SKM-1 treated with dmso at 0.1 percent for 144 hours (cell line): ENCODE measurements at regions not wholly inside any gene's neighbourhood (a gene's known extent, or its start where the extent isn't known, plus 50 kb on each side); places are given as distances from the start of the nearest gene placed in this dataset.
"Not testable (repeated sequence)": the region's sequence is repeated elsewhere in the genome, so short reads cannot be mapped to it uniquely, and the experiment has no call there.

Experiments
- DNase-seq: peaks from one replicate; lab custom pipeline; 2025; ENCODE audit not compliant: unreplicated experiment; lab: John Stamatoyannopoulos, UW

DNA sequence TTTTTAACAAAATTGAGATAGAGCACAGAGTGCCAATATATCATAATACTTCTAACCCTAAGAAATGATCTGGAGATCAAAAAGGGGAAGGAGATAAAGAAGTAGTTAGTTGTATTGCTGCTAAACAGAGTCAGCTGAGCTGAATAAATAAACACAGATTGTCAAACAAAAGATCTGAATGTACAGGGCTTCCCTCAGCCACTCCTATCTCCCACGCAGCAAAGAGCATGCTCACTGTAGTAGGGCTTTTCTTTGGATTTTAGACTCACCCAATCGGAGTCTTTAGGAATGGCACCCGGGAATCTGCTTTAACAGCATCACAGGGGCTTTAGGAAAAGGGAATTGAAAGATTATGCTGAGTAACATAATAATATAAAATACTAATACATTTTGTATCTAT lies 222.2 kb upstream of the STXBP5 start:
- DNase-seq, result no peak

DNA sequence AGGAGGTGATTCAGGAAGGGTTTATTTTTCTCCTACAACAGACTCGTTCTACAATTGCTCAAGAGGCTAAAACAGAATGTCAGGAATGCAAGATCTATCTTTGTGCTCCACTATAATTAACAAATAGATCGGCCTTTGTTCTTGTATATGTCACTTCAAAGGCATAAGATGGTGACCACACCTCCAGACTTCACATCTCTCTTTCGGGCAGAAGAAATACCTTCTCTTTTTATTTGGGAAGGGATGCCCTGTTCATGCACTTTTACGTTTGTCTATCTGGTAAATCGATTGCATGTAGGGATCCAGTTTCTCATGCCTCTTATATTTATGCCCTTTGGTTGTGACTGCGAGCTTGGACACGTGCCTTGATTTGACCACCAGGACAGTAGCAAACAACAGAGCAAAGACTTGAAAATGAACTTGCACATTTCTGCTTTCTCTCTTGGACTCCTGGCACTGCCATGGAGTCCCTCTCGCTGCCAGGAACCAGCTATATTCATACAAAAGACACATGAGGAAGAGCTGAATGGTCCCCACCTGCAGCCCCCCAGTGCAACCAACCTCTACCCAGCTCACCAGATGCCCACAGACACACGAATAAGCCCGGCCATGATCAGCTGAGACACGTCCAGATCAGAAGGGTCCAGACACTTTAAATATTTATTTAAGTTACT lies 219.8 kb upstream of the STXBP5 start:
- DNase-seq, result no peak

DNA sequence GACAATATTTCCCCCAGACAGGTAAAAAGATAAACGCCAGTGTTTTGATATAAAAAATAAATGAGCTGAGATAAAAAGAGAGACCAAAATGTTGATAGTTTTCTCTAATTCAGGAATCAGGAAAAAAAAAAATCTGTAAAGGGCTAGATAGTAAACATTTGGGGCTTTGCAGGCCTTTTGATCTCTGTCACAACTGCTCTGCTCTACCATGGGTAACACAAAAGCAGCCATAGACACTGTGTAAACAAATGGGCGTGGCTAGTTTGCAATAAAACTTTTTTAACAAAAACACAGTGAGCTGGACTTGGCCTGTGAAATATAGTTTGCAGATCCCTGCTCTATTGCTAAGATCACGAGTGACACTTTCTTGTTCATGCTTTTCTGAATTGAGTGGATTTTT lies 219.1 kb upstream of the STXBP5 start:
- DNase-seq, result no peak

DNA sequence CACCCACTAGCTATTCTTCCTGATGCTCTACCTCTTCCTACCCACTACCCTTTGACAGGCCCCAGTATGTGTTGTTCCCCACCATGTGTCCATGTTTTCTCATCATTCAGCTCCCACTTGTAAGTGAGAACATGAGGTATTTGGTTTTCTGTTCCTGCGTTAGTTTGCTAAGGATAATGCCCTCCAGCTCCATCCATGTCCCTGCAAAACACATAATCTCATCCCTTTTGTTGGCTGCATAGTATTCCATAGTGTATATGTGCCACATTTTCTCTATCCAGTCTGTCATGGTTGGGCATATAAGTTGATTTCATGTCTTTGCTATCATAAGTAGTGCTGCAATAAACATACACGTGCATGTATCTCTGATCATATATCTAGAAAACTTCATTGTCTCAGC lies 218.3 kb upstream of the STXBP5 start:
- no peak for DNase-seq

DNA sequence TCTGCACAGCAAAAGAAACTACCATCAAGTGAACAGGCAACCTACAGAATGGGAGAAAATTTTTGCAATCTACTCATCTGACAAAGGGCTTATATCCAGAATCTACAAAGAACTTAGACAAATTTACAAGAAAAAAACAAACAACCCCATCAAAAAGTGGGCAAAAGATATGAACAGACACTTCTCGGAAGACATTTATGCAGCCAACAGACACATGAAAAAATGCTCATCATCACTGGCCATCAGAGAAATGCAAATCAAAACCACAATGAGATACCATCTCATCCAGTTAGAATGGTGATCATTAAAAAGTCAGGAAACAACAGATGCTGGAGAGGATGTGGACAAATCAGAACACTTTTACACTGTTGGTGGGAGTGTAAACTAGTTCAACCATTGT lies 216.3 kb upstream of the STXBP5 start:
- DNase-seq, result not testable (repeated sequence)

DNA sequence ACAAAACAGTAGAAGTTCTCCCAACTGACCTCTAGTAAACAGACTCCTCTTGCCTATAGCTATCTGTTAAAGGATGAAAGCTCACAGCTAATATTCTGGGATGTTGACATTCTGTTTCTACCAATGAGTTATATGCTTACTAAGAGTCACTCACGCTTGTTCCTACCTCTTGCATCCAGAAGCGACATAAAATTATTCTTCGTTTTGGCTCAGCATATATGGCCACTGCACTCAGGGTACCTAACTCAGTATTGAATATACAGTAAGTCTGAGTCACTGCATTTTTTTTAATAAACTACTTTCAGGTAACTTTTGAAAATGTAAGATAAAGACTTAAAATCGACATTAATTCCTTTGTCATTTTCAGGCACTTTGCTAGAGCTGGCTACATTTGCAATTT lies 214.4 kb upstream of the STXBP5 start:
- no peak for DNase-seq

DNA sequence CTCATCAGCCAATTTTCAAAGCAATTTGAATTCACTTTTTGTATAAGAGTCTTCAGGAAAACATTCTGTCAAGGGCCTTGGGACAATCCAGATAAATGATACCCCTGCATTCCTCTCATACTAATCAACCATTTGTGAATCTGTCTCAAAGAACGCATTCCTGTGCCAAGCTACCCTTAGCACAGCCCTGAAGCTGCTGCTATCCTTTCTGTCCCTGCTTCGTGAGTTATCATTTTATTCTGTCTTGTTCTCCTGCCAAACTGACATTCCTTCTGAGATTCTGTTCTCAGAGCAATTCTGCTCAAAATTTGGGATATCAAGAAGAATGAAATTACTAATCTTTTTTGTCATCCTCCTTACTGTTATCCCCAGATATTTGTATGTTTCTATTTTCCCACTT lies 213.9 kb upstream of the STXBP5 start:
- no peak for DNase-seq

DNA sequence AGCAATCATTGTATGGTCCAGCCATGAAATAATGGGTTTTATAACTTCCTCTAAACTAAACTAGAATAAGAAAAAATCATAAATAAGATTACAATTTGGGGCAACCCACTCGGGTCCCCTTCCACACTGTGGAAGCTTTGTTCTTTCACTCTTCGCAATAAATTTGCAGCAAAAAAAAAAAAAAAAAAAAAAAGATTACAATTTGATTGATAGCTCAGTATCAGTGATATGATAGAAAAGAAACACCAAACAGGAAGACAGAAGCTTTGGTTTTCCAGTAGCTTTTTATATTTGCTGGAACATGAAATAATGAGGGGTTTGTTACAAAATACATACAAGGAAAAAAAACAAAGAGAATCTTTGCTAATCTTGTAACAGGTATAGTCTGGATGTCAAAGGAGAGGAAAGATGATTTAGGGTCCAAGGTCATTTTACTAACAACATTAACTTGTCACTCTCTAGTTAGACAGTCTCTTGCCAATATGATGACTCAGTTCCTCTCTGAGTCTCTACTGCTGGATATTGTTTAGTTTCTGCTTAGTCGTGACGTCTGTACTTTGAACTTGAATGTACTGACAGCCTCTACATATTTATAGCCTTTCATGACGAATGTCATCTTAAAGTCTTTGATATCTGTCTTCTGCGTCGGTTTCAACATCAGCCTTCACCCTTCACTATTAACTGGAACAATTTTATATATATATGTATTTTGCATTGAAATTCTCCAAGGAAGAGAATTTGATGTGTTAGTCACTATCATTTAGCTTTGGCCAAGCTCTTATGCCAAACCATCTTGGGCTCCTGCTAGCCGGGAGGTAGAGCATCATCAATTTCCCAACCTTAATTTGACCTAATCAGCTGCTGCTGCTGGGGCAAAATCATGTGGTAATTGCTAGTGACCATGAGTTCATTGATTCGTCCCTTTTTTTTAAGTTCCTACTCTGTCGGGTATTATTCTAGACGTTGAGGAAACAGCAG lies 213.1 kb upstream of the STXBP5 start:
- no peak for DNase-seq

DNA sequence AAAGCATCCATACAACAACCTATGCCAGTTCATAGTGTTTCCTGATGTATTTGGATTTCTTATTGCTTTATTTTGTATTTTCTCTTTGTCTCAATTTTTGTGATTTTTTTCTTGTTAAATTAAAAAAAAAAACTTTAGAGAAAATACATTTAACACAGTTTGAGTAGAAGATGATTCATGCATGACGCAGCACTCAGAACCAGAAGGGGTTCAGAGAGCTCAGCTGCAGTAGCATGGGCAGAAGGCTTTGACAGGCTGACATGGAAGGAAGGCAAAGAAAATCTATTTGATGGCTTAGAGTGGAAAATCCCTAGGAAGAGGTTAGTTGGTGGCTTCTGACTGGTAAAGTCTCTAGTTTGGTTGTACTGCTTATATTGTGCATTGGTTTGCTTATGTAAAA lies 207.2 kb upstream of the STXBP5 start:
- DNase-seq, result no peak

DNA sequence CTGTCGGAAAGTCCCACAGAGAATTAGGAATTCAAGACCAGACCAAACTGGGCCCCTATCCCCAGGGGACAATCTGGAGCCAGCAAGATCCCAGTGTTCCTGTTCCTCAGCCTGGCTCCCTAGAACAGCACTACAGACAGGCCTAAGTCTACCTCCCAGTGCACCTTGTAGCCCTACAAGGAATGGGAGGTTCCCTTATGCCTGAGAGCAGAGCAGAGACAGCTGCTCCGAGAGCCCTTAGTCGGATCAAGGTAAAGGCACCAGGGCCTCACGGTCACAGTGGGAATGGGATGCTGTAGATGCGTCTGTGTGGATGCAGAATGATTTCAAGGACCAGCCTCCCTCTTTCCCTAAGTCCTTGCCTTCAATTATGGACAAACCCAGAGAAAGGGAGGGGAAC lies 204.5 kb upstream of the STXBP5 start:
- no peak for DNase-seq

DNA sequence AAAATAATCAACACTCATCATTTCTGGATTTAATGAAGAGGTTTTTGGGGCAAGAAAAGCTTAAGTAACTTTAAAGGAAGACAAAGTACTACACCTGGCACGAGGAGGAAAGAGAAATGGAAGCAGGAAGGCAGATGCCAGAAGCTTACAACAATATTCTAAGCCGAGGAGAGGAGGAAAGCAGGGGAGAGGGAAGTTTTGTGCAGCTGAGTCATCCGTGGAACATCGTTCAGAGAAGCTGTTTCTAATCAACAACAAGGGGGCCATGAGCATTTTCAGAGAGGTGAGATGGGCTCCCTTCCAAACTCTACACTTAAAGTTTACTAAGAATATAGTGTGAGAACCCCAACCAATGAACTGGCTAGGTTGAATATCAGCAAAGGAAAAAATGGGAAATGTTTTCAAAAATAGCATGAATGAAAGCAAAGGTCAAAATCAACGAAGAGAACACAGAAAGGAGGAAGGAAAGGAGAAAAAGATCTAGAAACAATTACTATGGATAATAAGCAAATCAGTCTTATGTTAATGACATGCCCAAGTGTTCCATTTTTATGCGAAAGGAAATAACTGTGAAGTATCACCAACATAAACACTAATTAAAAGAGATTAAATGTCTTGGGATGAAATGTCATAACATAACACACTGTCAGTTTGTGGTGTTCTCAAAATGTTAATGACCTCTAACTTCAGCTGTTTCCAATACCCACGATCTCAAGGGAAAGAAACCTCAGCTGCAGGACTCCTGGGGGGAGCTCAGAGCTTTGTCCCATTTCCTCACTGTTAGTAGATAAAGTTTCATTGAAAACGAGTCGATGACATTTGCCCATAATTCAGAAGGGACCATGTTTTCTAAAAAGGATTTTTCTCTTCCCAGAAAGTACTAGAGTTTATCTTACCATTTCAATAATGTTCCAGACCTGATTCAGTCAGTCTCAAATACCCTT lies 203.4 kb upstream of the STXBP5 start:
- no peak for DNase-seq

DNA sequence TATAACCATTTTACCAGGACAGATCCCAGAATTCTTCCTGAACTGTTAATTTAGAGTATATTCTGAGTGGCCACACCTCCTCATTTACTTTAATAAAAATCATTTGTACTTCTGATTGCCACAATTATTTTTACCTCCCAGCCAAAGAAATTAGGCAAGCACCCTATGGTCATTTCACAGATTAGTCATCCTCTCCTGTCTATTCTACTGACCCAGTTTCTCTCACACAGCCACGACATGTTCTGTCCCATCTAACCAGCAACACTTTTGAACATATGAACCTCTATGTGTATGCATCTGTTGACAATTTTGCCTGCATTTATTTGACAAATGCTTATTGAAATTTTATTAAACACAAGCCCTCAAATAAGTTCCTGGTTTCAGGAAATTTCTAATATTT lies 202.6 kb upstream of the STXBP5 start:
- no peak for DNase-seq

DNA sequence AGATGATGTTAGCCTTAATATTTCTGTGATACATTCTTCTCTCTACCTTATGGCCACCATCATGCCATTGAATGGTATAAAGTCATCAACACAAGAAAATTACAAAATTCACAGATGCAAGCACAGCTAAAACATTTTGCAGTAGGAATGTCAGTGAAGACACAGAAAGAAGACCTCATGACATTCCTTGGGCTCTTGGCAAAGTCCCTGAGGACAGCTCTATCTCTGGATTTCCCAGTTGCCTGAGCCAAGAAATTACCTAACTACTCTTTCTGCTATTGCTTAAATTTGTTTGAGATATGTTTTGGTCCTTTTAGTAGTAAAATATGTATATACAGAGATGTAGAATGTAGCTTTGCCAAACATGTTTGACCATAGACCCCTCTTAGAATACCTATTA lies 201.0 kb upstream of the STXBP5 start:
- no peak for DNase-seq

DNA sequence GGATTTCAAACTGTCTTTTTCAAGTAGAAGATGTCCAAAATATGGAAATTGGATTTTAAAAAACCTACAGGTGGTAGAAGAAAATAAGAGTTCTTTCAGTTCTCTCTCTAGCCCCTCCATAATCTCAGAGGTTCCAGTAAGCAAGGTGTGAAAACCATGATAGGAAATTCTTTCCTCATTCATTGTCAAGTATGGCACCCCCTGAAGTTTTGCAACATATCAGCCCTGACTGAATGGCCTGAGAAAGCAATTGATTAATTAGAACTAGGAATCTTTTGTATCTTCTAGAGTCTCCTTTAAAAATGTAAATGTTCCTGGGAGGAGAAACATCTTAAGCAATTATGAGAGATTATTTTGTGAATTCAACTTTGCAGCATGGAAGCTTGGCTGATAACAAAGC lies 198.7 kb upstream of the STXBP5 start:
- DNase-seq, result no peak

DNA sequence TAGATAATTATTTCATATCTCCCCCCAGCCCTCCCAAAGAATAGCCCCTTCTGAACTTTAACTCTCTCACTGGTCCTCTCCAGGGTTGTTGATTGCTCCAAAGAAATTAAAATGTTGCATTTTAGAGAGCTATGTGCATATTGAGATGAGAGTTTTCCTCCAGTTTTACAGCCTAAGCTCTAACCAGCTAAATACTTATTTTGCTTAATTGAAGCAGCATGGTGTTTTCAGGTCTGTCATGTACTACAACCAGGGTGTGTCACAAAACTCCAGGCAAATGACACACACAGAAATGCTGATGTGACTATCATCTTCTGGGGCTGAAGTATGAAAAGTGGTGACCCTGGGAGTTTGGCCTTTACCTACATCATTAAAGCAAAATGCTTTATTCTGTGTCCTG lies 196.8 kb upstream of the STXBP5 start:
- no peak for DNase-seq

DNA sequence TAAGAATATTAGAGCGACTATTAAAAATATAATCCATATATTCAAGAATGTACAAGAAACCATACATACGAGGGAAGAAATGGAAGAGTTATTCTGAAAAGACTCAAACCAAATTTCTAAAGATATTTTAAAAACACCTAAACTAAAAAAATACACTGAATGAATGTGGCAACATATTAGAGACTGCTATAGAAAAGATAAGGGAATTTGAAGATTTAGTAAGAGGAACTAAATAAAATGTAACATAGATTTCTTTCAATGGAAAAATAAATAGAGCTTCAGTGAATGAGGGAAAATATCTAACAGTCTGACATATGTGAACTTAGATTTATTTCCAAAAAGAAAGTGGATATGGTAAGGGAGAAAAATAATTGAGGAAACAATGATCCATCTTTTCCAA lies 194.9 kb upstream of the STXBP5 start:
- no peak for DNase-seq

DNA sequence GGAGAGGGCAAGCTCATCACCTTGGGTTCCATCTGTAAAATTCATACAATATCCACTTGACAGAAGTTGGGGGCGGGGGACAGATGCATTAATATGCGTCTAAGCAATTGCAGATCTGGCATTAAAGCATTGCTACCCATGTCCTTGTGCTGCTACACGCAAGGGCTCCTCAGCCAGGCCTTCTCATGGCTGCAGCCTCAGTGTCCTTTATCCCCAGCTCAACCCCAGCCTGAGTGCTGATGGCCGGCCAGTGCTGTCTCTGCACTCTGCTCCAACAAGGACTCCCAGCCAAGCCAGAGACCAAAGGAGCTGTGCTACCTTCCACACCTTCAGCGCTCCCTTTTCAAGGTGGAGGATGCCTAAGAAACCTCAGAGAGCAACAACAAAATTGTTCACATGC lies 188.5 kb upstream of the STXBP5 start:
- DNase-seq, result no peak

DNA sequence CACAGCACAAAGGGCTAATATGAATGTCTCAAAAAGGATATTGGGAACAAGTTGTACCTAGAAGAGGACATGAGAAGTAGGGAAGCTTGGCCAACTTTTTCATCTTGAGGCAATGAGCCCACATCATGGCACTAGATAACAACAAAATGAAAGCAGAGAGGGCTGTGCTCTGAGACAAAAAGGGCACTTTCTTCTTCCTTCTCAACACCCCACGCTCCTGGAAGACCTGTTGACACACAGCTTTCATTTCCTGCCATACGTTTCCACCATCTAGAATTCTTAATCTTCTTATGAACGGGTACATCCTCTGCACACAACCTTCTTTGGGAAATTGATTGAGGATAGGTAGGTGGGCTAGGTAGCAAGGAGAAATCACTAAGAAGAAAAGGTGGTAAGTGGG lies 187.8 kb upstream of the STXBP5 start:
- DNase-seq, result no peak

DNA sequence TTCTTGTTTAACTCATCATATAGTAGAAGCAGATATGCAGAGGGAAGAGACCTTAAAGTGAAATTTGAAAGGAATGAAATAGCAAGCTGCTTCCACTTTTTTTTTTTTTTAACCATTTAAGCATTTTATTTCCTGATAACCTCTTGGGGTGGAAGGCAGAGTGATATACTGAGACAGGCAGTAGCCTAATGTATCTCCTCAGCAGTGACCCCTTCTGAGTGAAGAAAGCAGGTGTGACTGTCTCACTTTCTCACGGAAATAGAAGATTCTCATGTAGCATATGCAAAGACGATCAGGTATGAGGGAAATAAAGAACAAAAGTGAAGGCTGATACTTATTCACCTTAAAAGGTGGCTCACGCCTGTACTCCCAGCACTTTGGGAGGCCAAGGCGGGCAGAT lies 187.1 kb upstream of the STXBP5 start:
- DNase-seq, result no peak

DNA sequence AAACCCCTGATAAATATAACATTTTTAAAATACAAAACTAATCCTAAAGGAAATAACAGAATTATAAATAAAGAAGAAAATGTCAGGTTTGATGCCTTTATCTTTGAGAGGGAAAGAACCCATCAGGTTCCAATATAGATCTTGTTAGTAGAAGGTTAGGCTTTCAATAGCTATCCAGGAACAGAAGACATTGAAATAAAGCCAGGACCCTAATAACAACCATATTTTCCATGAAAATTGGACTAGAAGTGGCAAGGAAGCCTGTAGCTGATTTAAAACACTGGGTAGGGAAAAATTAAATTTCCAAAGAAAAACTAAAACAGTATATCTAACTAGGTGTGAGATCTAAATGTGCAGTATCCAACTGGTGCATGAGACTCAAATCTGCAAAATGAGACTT lies 185.2 kb upstream of the STXBP5 start:
- DNase-seq, result no peak

DNA sequence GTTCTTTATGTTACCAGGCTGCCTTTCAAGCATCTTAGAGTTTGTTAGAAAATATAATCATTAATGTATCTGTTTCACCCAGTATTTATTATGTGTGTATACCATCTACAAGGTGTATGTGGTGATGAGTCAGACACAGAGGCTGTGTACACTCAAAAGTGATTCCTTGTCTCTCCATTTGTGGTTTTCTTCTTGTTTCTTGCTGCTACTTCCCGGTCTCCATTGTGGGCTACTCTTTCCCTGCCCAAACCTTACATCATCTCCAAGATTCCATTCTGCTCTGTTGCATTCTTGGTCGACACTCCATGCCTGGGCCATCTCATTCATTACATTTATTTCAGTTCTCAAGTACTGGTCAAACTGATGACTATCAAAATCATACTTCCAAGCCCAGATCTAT lies 182.2 kb upstream of the STXBP5 start:
- no peak for DNase-seq
